GM12874 (cell line): ENCODE measurements at regions not wholly inside any gene's neighbourhood (a gene's known extent, or its start where the extent isn't known, plus 50 kb on each side); places are given as distances from the start of the nearest gene placed in this dataset.

Source experiments
- TF ChIP-seq, protein P1 (sequence below): IDR thresholded peaks from 2 replicates; pipeline ENCODE4 v1.5.1; 2011; ENCODE audit warnings: low read depth, mild to moderate bottlenecking, control low read depth, low read length, moderate library complexity; ENCODE audit not compliant: insufficient read depth

DNA sequence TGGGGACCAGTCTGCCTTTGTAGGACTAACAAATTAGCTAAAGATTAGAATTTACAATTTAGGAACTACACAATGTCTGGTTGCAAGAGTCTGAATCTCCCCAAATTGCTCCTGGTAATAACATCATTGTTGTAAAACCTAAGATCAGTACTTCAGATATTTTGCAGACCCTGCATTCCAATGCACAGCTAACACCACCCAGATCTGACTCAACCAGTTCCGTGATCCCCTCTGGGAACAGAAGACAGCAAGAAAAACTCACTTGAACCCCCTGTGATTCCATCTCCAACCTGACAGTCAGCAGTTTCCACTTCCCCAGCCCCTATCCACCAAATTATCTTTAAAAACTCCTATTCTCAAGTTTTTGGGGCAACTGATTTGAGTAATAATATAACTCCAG is 201.9 kb upstream of the ARPP21 start:
- TF ChIP-seq, protein P1, sequence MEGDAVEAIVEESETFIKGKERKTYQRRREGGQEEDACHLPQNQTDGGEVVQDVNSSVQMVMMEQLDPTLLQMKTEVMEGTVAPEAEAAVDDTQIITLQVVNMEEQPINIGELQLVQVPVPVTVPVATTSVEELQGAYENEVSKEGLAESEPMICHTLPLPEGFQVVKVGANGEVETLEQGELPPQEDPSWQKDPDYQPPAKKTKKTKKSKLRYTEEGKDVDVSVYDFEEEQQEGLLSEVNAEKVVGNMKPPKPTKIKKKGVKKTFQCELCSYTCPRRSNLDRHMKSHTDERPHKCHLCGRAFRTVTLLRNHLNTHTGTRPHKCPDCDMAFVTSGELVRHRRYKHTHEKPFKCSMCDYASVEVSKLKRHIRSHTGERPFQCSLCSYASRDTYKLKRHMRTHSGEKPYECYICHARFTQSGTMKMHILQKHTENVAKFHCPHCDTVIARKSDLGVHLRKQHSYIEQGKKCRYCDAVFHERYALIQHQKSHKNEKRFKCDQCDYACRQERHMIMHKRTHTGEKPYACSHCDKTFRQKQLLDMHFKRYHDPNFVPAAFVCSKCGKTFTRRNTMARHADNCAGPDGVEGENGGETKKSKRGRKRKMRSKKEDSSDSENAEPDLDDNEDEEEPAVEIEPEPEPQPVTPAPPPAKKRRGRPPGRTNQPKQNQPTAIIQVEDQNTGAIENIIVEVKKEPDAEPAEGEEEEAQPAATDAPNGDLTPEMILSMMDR, result no peak

DNA sequence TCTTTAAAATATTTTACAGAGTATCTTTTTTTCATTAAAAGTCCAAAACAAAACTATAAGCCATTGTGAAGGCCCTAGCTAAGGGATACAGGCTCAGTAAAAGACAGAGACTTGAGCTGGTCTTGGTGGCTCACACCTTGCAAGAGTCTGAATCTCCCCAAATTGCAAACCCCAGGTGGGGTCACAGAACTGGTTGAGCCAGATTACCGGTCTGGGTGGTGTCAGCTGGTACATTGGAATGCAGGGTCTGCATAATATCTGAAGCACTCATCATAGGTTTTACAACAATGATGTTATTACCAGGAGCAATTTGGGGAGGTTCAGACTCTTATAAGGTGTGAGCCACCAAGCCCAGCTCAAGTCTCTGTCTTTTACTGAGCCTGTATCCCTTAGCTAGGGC is 201.2 kb upstream of the ARPP21 start:
- TF ChIP-seq, protein P1, result no peak

GRCh38 chr3:35439663-35440062 is 199.7 kb upstream of the ARPP21 start:
- TF ChIP-seq, protein P1, result no peak

- TF ChIP-seq, protein P1, result no peak
Measured at GRCh38 chr3:35440826-35441225, 198.5 kb upstream of the ARPP21 start.

- TF ChIP-seq, protein P1, result no peak
Measured at GRCh38 chr3:35446896-35447295, 192.4 kb upstream of the ARPP21 start.

- TF ChIP-seq, protein P1, result no peak
Measured at GRCh38 chr3:35448121-35448520, 191.2 kb upstream of the ARPP21 start.

DNA sequence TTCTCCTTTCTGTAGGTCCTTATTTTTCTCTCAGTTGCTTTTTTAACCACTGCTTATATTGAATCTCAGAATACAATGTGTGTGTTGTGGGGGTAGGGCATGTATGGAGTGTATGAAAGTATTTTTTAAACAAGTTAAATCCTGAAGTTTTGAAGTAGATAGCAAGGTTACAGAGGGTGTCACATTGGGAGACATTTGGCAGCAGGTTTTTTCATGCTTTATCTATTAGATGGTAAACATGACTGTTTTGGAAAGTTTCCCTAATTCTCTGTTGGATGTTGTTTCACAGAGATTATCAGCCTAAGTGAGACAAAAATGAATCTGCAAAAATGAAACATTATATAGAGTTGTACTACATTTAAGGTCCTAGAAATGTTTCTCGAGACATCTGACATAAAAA is 190.6 kb upstream of the ARPP21 start:
- TF ChIP-seq, protein P1, result no peak

GRCh38 chr3:35473956-35474355 is 165.4 kb upstream of the ARPP21 start:
- TF ChIP-seq, protein P1, result no peak
